ENCODE measurements at regions not wholly inside any gene's neighbourhood (a gene's known extent, or its start where the extent isn't known, plus 50 kb on each side); places are given as distances from the start of the nearest gene placed in this dataset.

DNA sequence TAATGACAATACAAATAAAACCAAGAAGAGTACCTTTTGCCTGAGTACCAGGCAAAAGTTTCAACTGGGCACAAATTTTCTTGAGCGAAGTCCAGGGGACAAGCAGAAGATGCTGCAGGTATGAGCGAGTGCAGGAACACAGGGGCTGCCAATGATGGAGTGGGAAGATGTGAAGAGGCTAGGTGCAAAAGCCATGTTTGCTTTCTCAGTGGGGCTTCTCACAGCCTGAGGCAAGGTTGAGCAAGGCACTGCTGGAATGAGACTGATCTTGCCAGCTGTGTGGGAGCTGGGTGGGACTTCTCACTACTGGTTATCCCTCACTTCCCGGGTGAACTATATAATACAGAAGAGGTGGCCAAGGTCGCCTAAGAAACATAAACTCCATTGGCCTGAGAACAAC, 1200.7 kb downstream of the SLITRK1 start:
- H3K9me3 ChIP-seq (ENCODE audit: control extremely low read depth in 1 of 5, control insufficient read depth in 4 of 5, insufficient read depth in 2 of 5, low read depth in 1 of 5, low read length in 4 of 5), result peaks cover 0 to 6% (median 0%) of the 10 kb centered on the region in 5 experiments
- CTCF ChIA-PET, result no interaction called here
- no peak for DNase-seq
- H3K4me1 ChIP-seq (ENCODE audit: control extremely low read depth in 1 of 4, control insufficient read depth in 4 of 4, insufficient read depth in 4 of 4, low read length in 3 of 4), result no peaks in the 10 kb centered on the region
- no peak overlapping the region for H3K27ac ChIP-seq (ENCODE audit: insufficient read depth in 1 of 2, low read depth in 1 of 2, low read length in 2 of 2, poor library complexity in 1 of 2, severe bottlenecking in 2 of 2)
- WGBS (ENCODE audit: insufficient coverage), result 94% methylated on average over 3 of the region's 4 CpGs
- H3K4me3 ChIP-seq (ENCODE audit: control insufficient read depth in 1 of 7, extremely low read depth in 1 of 7, insufficient read depth in 4 of 7, low read depth in 2 of 7, low read length in 6 of 7), result no peak overlapping the region
- POLR2A ChIA-PET, result no interaction called here
- H3K27me3 ChIP-seq (replicated peaks in 2 of 5; ENCODE audit: control insufficient read depth in 4 of 5, insufficient read depth in 5 of 5, low read length in 4 of 5), result no peaks in the 10 kb centered on the region
- no peaks in the 10 kb centered on the region for H3K36me3 ChIP-seq (ENCODE audit: control insufficient read depth in 4 of 4, insufficient read depth in 4 of 4, low read length in 3 of 4)

DNA sequence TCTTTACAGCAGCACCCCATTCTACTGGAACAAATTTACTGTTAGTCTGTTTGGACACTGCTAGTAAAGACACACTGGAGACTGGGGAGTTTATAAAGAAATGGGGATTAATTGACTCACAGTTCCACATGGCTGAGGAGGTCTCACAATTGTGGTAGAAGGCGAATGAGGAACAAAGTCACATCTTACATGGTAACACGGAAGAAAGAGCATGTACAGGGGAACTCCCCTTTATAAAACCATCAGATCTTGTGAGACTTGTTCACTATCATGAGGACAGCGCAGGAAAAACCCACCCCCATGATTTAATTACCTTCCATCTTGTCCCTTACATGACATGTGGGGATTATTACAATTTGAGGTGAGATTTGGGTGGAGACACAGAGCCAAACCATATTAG, 1204.2 kb downstream of the SLITRK1 start:
- POLR2A ChIA-PET, result no interaction called here
- Histone ChIP-seq H3K27me3 (replicated peaks in 2 of 5; ENCODE audit: control insufficient read depth in 4 of 5, insufficient read depth in 5 of 5, low read length in 4 of 5) (no peaks in the 10 kb centered on the region), H3K4me3 (ENCODE audit: control insufficient read depth in 1 of 7, extremely low read depth in 1 of 7, insufficient read depth in 4 of 7, low read depth in 2 of 7, low read length in 6 of 7) (no peak overlapping the region), H3K9me3 (ENCODE audit: control extremely low read depth in 1 of 5, control insufficient read depth in 4 of 5, insufficient read depth in 2 of 5, low read depth in 1 of 5, low read length in 4 of 5) (peaks cover 0 to 6% (median 0%) of the 10 kb centered on the region in 5 experiments), H3K36me3 (ENCODE audit: control insufficient read depth in 4 of 4, insufficient read depth in 4 of 4, low read length in 3 of 4) (no peaks in the 10 kb centered on the region), H3K27ac (ENCODE audit: insufficient read depth in 1 of 2, low read depth in 1 of 2, low read length in 2 of 2, poor library complexity in 1 of 2, severe bottlenecking in 2 of 2) (no peak overlapping the region), H3K4me1 (ENCODE audit: control extremely low read depth in 1 of 4, control insufficient read depth in 4 of 4, insufficient read depth in 4 of 4, low read length in 3 of 4) (no peaks in the 10 kb centered on the region)
- DNase-seq, result no peak
- no CpG with 5 or more reads among the region's 3 CpGs for WGBS (ENCODE audit: insufficient coverage)
- CTCF ChIA-PET, result no interaction called here

DNA sequence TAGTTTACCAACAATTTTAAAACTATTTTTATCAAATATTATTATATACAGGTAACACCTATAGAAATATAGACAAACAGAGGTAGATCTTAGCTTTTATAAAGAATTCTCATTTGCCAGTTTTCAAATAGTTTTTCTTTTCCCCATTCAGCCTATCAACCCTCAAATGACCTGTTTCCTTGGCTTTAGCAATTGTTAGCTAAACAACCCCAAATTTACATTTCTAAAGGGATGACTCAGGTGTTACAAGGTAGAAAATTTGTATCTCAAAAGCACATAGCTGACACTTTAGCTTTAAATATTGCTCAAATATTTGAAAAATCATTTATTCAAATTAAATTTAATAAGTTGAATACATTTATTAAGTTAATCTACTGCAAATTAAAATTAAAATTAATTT, 1207.2 kb downstream of the SLITRK1 start:
- POLR2A ChIA-PET, result no interaction called here
- no peak overlapping the region for H3K4me3 ChIP-seq (ENCODE audit: control insufficient read depth in 1 of 7, extremely low read depth in 1 of 7, insufficient read depth in 4 of 7, low read depth in 2 of 7, low read length in 6 of 7)
- H3K36me3 ChIP-seq (ENCODE audit: control insufficient read depth in 4 of 4, insufficient read depth in 4 of 4, low read length in 3 of 4), result no peaks in the 10 kb centered on the region
- H3K27me3 ChIP-seq (replicated peaks in 2 of 5; ENCODE audit: control insufficient read depth in 4 of 5, insufficient read depth in 5 of 5, low read length in 4 of 5), result no peaks in the 10 kb centered on the region
- H3K27ac ChIP-seq (ENCODE audit: insufficient read depth in 1 of 2, low read depth in 1 of 2, low read length in 2 of 2, poor library complexity in 1 of 2, severe bottlenecking in 2 of 2), result no peak overlapping the region
- no peak for DNase-seq
- CTCF ChIA-PET, result interaction anchor here (2.3 kb wide), 1 partner anchor 14 kb away, joined by 7 read pairs; no protein-coding TSS in a partner anchor
- no peaks in the 10 kb centered on the region for H3K4me1 ChIP-seq (ENCODE audit: control extremely low read depth in 1 of 4, control insufficient read depth in 4 of 4, insufficient read depth in 4 of 4, low read length in 3 of 4)
- H3K9me3 ChIP-seq (ENCODE audit: control extremely low read depth in 1 of 5, control insufficient read depth in 4 of 5, insufficient read depth in 2 of 5, low read depth in 1 of 5, low read length in 4 of 5), result peaks cover 0 to 6% (median 0%) of the 10 kb centered on the region in 5 experiments

DNA sequence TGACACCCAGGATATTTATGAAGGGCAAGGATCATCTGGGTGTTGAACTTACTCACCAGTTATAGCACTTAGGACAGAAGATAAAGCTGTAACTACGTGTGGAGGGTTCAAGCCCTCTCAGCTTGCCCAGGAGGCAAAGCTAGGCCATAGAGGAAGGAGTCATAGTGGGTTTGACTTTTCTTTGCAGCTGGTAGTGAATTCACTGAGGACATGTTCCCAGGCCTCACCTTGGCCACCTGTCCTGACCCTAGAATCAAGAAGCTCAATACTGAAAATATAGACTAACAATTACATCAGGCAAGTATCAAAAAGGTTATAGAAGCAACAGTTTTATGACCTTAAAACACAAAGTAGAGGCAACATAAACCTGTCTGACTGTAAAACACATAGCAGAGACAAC, 1207.7 kb downstream of the SLITRK1 start:
- ChIA-PET POLR2A (no interaction called here), CTCF (interaction anchor here (2.3 kb wide), 1 partner anchor 13 kb away, joined by 7 read pairs; no protein-coding TSS in a partner anchor)
- Histone ChIP-seq H3K4me3 (ENCODE audit: control insufficient read depth in 1 of 7, extremely low read depth in 1 of 7, insufficient read depth in 4 of 7, low read depth in 2 of 7, low read length in 6 of 7) (no peak overlapping the region), H3K27me3 (replicated peaks in 2 of 5; ENCODE audit: control insufficient read depth in 4 of 5, insufficient read depth in 5 of 5, low read length in 4 of 5) (no peaks in the 10 kb centered on the region), H3K4me1 (ENCODE audit: control extremely low read depth in 1 of 4, control insufficient read depth in 4 of 4, insufficient read depth in 4 of 4, low read length in 3 of 4) (no peaks in the 10 kb centered on the region), H3K9me3 (ENCODE audit: control extremely low read depth in 1 of 5, control insufficient read depth in 4 of 5, insufficient read depth in 2 of 5, low read depth in 1 of 5, low read length in 4 of 5) (peaks cover 0 to 6% (median 0%) of the 10 kb centered on the region in 5 experiments), H3K36me3 (ENCODE audit: control insufficient read depth in 4 of 4, insufficient read depth in 4 of 4, low read length in 3 of 4) (no peaks in the 10 kb centered on the region), H3K27ac (ENCODE audit: insufficient read depth in 1 of 2, low read depth in 1 of 2, low read length in 2 of 2, poor library complexity in 1 of 2, severe bottlenecking in 2 of 2) (no peak overlapping the region)
- no peak for DNase-seq
- WGBS (ENCODE audit: insufficient coverage), result 100% methylated on average over 1 of the region's 1 CpG

DNA sequence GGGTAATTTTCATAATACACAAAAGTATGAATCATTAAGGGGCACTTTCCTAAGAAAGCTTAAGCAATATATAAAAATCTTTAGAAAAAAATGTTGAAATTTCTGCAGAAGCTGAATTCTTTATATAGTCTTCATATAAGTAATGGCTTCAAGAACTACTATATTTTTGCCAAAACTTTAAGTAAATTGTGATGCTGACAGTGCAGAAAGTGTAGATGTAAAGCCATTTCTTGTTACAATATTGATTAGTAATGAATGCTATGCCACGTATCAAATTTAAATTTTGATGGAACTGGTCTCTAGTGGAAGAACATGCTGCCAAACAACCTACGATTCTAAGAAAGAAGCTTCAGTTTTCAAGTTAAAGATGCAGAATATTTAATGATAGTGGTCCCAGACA, 1210.0 kb downstream of the SLITRK1 start:
- no peaks in the 10 kb centered on the region for H3K36me3 ChIP-seq (ENCODE audit: control insufficient read depth in 4 of 4, insufficient read depth in 4 of 4, low read length in 3 of 4)
- WGBS (ENCODE audit: insufficient coverage), result 100% methylated on average over 2 of the region's 2 CpGs
- POLR2A ChIA-PET, result no interaction called here
- no peaks in the 10 kb centered on the region for H3K4me1 ChIP-seq (ENCODE audit: control extremely low read depth in 1 of 4, control insufficient read depth in 4 of 4, insufficient read depth in 4 of 4, low read length in 3 of 4)
- H3K4me3 ChIP-seq (ENCODE audit: control insufficient read depth in 1 of 7, extremely low read depth in 1 of 7, insufficient read depth in 4 of 7, low read depth in 2 of 7, low read length in 6 of 7), result no peak overlapping the region
- CTCF ChIA-PET, result no interaction called here
- peaks cover 0 to 6% (median 0%) of the 10 kb centered on the region in 5 experiments for H3K9me3 ChIP-seq (ENCODE audit: control extremely low read depth in 1 of 5, control insufficient read depth in 4 of 5, insufficient read depth in 2 of 5, low read depth in 1 of 5, low read length in 4 of 5)
- no peak for DNase-seq
- no peaks in the 10 kb centered on the region for H3K27me3 ChIP-seq (replicated peaks in 2 of 5; ENCODE audit: control insufficient read depth in 4 of 5, insufficient read depth in 5 of 5, low read length in 4 of 5)
- H3K27ac ChIP-seq (ENCODE audit: insufficient read depth in 1 of 2, low read depth in 1 of 2, low read length in 2 of 2, poor library complexity in 1 of 2, severe bottlenecking in 2 of 2), result no peak overlapping the region

DNA sequence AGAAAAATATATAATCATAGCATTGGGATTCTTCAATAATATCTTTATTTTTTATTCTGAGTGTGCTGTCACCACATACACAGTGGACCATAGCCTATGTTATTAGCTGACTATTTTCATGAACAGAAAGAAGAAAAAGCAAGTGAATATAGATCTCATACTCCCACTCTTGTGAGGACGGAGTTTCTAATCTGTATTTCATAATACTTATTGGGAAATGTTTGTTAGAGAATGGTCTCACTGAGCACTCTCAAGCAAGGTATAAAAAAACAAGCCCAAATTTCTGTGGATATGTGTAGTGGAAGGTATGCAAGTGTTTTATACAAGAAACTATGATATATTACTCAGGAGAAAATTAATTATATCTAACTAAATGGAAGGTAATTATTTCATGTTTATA, 1218.1 kb downstream of the SLITRK1 start:
- ChIA-PET CTCF (no interaction called here), POLR2A (no interaction called here)
- no peaks in the 10 kb centered on the region for H3K4me1 ChIP-seq (ENCODE audit: control extremely low read depth in 1 of 4, control insufficient read depth in 4 of 4, insufficient read depth in 4 of 4, low read length in 3 of 4)
- no peak overlapping the region for H3K27ac ChIP-seq (ENCODE audit: insufficient read depth in 1 of 2, low read depth in 1 of 2, low read length in 2 of 2, poor library complexity in 1 of 2, severe bottlenecking in 2 of 2)
- WGBS (ENCODE audit: insufficient coverage), result no CpG with 5 or more reads among the region's 1 CpG
- no peaks in the 10 kb centered on the region for H3K9me3 ChIP-seq (ENCODE audit: control extremely low read depth in 1 of 5, control insufficient read depth in 4 of 5, insufficient read depth in 2 of 5, low read depth in 1 of 5, low read length in 4 of 5)
- H3K4me3 ChIP-seq (ENCODE audit: control insufficient read depth in 1 of 7, extremely low read depth in 1 of 7, insufficient read depth in 4 of 7, low read depth in 2 of 7, low read length in 6 of 7), result no peak overlapping the region
- no peaks in the 10 kb centered on the region for H3K27me3 ChIP-seq (replicated peaks in 2 of 5; ENCODE audit: control insufficient read depth in 4 of 5, insufficient read depth in 5 of 5, low read length in 4 of 5)
- no peak for DNase-seq
- H3K36me3 ChIP-seq (ENCODE audit: control insufficient read depth in 4 of 4, insufficient read depth in 4 of 4, low read length in 3 of 4), result no peaks in the 10 kb centered on the region

DNA sequence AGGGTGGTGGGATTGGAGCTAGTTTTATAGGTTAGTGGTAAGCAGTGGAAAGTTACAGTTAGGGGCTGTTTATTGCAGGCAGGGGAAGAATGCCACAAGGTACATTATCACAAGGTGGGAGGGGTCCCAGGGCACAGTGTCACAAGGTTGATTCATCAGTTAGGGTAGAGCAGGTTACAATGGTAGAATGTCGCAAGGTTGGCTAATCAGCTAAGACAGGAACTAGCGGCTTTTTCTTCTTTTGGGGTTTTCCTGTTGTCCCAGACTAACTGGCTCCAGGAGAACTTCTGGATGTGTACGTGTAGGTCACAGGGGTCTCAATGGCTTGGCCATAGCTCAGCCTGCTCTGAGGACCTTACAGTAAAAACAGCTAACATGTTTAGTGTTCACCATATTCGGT, 1221.1 kb downstream of the SLITRK1 start:
- POLR2A ChIA-PET, result no interaction called here
- H3K4me3 ChIP-seq (ENCODE audit: control insufficient read depth in 1 of 7, extremely low read depth in 1 of 7, insufficient read depth in 4 of 7, low read depth in 2 of 7, low read length in 6 of 7), result no peak overlapping the region
- H3K27ac ChIP-seq (ENCODE audit: insufficient read depth in 1 of 2, low read depth in 1 of 2, low read length in 2 of 2, poor library complexity in 1 of 2, severe bottlenecking in 2 of 2), result no peak overlapping the region
- no peaks in the 10 kb centered on the region for H3K27me3 ChIP-seq (replicated peaks in 2 of 5; ENCODE audit: control insufficient read depth in 4 of 5, insufficient read depth in 5 of 5, low read length in 4 of 5)
- H3K9me3 ChIP-seq (ENCODE audit: control extremely low read depth in 1 of 5, control insufficient read depth in 4 of 5, insufficient read depth in 2 of 5, low read depth in 1 of 5, low read length in 4 of 5), result peaks cover 0 to 4% (median 0%) of the 10 kb centered on the region in 5 experiments
- CTCF ChIA-PET, result interaction anchor here (1.2 kb wide), 1 partner anchor 14 kb away, joined by 7 read pairs; no protein-coding TSS in a partner anchor
- 100% methylated on average over 3 of the region's 4 CpGs for WGBS (ENCODE audit: insufficient coverage)
- H3K36me3 ChIP-seq (ENCODE audit: control insufficient read depth in 4 of 4, insufficient read depth in 4 of 4, low read length in 3 of 4), result no peaks in the 10 kb centered on the region
- DNase-seq, result no peak
- no peaks in the 10 kb centered on the region for H3K4me1 ChIP-seq (ENCODE audit: control extremely low read depth in 1 of 4, control insufficient read depth in 4 of 4, insufficient read depth in 4 of 4, low read length in 3 of 4)

All from common myeloid progenitor, CD34-positive (primary cell).